Left renal cortex interstitium (tissue), 4 donors: ENCODE measurements at regions not wholly inside any gene's neighbourhood (a gene's known extent, or its start where the extent isn't known, plus 50 kb on each side); places are given as distances from the start of the nearest gene placed in this dataset.

Experiments
- DNase-seq, 4 donors: peaks; one replicate each; pipeline ENCODE4 v3.0.0-alpha.2; 2013; ENCODE audit warnings: low read depth in 4 of 4, low spot score in 2 of 4, missing footprints in 1 of 4

DNA sequence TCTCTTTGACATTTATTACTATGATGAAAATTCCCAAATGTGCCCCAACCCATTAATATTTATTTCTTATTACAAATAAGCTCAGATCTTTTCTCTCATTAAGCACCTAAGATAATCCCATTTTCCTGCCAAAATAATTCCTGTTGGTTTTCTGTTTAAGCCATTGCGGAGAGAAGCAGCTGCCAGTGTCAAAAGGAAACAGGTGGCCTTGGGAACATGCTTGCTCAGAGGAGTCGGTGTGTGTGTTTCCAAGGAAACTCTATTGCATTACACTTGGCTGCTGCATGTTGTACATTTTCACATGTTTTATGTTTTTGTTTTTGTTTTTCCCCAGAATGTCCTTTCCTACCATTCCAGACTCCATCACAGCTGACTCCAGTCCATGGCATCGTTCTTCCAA is 56.4 kb downstream of the CD24 start:
- DNase-seq: no peak

DNA sequence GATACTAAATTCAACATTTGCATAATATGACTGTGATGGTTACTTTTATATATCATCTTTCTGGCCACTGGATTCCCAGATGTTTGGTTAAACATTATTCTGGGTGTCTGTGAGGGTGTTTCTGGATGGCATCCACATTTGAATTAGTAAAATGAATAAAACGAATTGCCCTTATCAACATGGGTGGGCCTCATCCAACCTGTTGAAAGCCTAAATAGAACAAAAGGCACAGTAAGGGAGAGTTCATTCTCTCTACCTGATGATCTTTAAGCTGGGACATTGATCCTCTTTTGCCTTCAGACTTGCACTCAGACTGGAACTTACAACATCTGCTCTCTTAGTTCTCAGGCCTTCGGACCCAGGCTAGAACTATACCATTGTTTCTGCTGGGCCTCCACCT is 57.6 kb downstream of the CD24 start:
- DNase-seq: no peak

DNA sequence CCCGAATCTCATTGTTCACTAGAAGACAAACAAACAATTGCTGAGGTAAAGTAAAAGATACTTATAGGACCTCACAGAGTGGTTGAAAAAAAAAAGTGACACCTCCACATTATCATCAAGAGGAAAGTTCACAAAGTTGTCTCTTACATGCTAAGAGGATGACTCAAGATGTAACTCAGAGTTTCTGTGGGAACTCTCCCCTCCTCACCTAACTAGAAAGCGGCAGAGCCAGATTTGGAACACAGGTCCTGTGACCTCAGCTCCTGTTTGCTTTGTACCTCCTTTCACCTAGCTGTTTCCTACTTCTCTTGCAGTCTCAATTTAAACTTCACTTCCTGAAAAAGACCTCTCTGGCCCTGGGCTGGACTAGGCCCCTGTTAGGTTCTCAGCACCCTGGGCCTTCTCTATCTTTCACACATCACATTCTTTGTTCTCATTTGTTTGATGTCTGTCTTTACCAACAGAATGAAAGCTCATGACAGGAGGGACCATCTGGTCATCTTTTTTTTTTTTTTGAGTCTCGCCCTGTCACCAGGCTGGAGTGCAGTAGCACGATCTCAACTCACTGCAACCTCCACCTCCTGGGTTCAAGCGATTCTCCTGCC is 60.8 kb downstream of the CD24 start:
- no peak for DNase-seq

DNA sequence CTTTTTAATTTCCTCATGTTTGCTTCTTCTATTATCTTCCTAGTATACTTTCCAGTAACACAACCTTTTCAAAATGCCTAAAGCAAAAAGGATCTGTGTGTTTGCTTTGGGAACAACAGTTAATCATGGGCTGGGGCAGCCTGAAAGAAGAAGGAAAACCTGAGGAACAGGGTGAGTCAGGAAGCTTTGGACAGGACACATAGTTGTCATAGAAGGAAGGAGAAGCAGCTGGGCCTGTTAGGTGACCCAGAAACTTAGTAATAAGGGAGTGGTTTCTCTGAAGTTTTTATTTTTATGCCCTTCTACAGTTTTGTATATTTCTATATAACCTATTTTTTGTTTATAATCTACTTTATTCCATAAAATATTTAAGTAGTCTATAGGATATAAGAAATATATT is 61.4 kb downstream of the CD24 start:
- DNase-seq: no peak

GRCh38 chr6:106912091-106912490 is 62.4 kb downstream of the CD24 start:
- DNase-seq: no peak

DNA sequence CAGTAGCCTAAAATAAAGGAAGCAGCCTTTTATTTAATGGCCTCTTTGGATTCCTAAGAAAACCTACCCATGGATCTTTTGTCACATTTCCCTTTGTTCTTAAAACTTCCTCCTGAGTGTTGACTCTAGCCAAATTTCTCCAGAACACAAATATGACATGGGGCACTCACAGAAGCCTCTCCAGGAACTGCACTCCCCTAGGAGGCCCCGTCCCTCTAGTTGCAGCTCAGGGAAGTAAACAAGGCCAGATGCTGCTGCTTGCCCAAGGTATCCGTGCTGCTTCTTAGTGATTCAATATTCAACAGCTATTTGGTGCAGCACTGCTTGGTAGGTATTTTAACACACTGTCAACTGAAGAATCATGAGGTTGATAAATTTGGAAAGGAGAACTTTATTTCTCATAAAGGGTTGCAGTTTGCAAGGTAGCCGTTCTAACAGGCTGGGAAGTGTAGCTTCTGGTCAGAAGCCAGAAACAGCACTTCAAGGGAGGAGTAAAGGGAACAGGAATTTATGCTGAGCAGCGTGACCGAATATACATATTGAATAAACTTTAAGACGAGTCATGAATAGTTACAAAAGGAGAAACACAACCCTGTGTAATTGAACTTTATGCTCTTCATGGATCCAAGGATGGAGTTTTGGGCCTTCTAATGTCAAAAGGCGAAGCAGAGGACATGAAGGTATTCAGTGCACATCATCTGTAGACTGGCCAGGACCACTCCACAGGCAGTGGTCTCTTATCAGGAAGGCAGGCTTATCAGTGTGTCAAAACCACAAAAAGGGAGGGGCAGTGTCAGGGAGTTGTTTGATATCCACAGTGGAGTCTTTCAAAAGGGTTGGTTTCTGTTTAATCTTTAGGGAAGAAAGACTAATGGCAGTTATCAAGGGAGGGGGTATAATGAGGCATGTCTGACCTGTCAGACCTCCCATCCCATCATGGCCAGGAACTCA is 63.3 kb downstream of the CD24 start:
- no peak for DNase-seq

DNA sequence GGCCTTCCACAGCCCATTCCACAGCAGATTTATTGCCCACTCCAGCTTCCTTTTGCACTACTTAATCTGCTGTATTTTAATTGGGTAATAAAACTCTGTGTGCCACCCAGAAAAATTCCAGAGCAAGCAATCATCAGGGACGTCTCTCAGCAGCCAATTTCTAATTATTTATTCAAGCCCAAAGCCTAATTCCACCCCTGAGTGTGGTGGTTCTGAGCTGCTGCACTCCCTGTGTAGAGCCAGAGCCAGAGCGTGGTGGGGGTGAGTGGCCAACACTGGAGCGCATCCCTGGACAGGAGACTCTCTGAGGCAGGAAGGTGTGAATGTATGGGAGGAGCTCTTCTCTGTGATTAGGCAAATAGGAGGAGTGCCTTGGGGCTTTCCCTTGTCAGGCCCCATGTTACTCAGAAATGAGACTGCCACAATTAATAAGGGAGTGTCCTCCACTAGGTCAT is 66.1 kb downstream of the CD24 start:
- DNase-seq: peak in 3 of 4 donors; percentile 21 to 34 (median 28)

DNA sequence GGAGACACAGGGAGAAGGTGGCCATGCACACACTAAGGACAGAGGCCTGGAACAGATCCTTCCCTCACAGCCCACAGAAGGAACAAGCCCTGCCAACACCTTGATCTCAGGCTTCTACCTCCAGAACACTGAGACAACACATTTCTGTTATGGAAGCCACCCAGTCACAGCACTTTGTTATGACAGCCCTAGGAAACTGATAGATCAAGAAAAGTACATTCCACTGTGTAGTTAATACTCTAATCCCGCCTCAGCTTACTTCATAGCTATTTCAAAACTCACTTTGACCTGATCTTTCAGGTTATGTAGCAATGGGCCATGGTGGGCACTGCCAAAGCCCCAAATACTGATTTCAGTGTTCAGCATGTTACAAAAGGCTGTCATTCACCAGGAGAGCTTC is 66.8 kb downstream of the CD24 start:
- no peak for DNase-seq

GRCh38 chr6:106906232-106906631 is 68.3 kb downstream of the CD24 start:
- DNase-seq: no peak

GRCh38 chr6:106903299-106903698 is 71.2 kb downstream of the CD24 start:
- DNase-seq: no peak

- DNase-seq: no peak
Observed at GRCh38 chr6:106901062-106901461, 73.5 kb downstream of the CD24 start.

DNA sequence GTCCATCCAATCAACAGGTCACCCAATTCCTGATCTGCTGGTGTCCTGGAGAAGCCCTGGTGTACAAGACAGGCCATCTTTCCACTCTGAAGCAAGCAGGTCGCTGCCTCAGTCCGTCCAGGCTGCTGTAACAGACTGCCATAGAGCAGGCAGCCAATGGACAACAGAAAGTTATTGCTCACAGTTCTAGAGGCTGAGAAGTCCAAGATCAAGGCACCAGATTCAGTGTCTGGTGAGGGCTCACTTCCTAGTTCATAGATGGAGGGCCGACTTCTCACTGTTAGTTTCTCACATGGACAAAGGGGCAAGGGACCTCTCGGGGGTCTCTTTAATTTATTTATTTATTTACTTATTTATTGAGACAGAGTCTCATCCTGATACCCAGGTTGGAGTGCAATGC is 74.8 kb downstream of the CD24 start:
- no peak for DNase-seq

- no peak for DNase-seq
Observed at GRCh38 chr6:106897580-106897979, 76.9 kb downstream of the CD24 start.

DNA sequence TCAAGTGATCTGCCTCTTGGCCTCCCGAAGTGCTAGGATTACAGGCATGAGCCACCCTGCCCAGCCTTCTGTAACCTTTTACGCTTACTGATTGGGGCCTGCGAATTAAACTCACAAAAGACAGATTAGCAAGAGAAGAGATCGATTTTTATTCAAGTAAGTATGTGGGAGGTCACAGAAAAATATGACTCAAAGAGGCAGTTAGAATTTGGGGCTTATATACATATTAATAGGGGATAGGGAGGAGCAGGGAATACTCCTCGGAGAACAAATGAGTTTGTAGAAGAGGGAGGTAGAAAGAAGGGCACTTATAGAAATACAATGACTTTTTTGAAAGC is 78.9 kb downstream of the CD24 start:
- DNase-seq: no peak

DNA sequence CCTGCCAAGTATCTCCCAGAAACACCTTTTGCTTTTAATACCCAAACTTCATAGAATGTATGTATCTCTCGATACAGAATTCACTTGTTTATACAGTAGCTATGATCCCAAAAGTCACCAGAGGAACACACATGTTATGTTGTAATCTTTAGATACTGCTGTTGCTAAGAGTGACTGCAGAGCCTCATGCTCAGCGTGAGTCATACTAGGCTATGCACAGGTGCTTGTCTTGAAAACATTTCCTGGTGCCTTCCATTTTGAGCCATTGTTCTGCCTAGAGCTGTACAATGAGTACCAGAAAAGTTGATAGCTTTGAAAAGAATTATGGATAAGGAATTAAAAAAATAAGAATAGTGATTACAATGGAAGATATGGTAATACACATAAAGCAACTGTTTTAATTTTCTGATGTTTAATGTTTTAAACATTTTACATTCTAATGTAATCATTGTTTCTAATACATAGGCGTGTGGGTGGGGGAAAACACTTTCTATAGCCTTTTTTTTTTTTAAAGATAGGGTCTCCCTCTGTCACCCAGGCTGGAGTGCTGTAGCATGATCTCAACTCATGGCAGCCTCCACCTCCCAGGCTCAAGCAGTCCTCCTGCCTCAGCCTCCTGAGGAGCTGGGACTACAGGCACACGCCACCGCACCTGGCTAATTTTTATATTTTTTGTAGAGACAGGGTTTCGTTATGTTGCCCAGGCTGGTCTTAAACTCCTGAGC is 79.4 kb downstream of the CD24 start:
- DNase-seq: no peak

GRCh38 chr6:106892186-106892585 is 82.3 kb downstream of the CD24 start:
- no peak for DNase-seq

DNA sequence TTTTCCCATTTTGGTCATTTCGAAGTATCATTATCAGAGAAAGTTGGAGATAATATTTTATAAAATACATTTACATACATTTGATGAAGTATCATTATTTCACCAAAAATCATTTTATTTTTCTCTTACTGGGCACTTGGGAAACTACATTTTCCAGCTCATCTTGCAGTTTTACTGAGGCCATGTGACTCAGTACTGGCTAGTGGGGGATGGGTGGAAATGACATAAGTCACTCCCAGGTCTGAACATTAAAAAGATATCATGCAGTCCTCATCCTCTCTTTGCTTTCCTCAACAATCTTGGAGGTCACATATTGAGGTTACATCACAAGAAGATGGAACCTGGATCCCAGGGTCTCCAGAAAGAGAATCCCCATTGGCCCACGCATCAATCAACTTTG is 84.1 kb downstream of the CD24 start:
- DNase-seq: no peak

- DNase-seq: no peak
Observed at GRCh38 chr6:106889692-106890091, 84.8 kb downstream of the CD24 start.

DNA sequence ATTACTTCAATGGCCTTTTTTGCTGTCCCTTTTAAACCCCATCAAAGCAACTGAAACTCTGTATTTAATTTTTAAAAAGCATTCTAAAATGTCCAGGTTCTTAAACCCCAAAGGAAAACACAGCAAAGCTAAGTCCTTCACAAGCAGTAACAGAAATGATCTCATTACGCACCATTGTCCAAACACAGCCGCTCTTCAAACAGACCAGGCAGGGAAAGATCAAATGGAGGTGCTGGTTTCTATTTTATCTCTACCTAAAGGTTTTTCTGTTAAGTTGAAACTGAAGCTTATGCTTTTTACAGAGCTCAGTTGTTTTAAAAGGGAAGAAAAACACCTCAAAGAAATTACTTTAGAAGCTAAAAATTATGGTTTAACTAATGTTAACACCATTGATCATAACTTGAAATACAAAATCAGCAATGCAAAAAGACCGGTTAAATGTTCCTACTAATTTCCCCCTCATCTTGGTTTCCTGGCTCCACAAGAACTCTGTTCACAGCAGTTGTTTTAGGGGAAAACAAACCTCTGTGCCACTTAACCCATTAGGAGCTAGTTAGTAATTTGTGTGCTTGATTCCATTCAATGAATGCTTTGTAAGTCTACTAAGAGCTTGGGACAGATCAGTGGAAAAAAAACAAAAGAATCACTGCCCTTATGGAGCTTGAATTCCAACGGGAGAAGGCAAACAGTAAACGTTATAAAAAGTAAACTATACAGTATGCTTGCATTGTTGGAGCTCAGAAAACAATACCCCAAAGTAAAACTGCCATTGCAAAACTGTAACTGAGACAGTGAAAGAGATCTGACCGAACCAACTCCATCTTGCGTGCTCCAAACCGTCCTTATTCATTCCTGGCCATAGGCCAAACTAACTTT is 87.4 kb downstream of the CD24 start:
- DNase-seq: no peak

DNA sequence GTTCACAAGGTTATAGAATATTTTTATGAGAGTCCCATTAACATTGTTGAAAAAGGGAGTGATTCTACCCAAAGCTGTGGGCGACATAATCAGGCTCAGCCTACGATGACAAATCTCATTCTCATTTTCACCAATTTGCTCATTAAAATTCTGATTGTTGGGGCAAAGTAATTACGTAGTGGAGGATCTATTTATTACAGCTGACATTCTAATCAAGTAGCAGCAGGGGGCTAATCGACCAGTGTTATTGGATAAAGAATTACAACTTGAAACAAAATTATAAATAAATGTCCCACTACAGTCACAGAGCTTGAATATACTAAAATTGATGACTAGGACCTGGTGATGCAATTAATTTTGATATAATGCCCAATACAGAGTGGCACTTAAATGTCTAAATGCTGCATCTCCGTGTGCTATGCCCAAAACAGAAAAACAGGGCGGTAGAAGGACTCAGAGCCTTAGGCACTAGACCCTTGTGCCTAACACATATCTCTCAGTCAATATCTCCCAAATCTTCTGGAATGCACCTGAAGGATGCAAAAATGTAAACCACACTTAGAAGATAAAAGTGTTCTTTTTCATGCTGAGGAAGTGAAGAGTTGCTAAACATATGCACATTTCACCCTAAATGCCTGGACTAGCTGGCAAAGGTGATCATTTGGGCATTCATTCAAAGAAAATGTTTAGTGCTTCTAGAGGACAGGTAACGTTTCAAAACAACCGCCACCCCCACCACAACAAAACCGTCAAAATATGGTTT is 88.3 kb downstream of the CD24 start:
- DNase-seq: no peak
